HG03139 (cell line): ENCODE measurements at regions not wholly inside any gene's neighbourhood (a gene's known extent, or its start where the extent isn't known, plus 50 kb on each side); places are given as distances from the start of the nearest gene placed in this dataset.

ENCODE experiments used
- ATAC-seq: cut with Tn5 transposase; IDR thresholded peaks from one replicate; pipeline ENCODE4 v1.9.1; 2021; ENCODE audit not compliant: unreplicated experiment

GRCh38 chr1:217214551-217214950 lies 416.3 kb downstream of the GPATCH2 start:
- ATAC-seq = no peak

GRCh38 chr1:217211486-217211885 lies 419.4 kb downstream of the GPATCH2 start:
- no peak for ATAC-seq

- no peak for ATAC-seq
Measured at GRCh38 chr1:217205578-217205977, 425.3 kb downstream of the GPATCH2 start.

- no peak for ATAC-seq
Measured at GRCh38 chr1:217196616-217197015, 434.3 kb downstream of the GPATCH2 start.

- ATAC-seq = no peak
Measured at GRCh38 chr1:217193151-217193550, 437.7 kb downstream of the GPATCH2 start.

GRCh38 chr1:217191441-217191840 lies 439.4 kb downstream of the GPATCH2 start:
- ATAC-seq = no peak

GRCh38 chr1:217190359-217190758 lies 440.5 kb downstream of the GPATCH2 start:
- no peak for ATAC-seq

- no peak for ATAC-seq
Measured at GRCh38 chr1:217189362-217189761, 441.5 kb downstream of the GPATCH2 start.

- no peak for ATAC-seq
Measured at GRCh38 chr1:217188280-217189237, 442.3 kb downstream of the GPATCH2 start.

- no peak for ATAC-seq
Measured at GRCh38 chr1:217186664-217187063, 444.2 kb downstream of the GPATCH2 start.

- ATAC-seq = no peak
Measured at GRCh38 chr1:217184854-217185253, 446.0 kb downstream of the GPATCH2 start.

GRCh38 chr1:217182992-217183391 lies 447.9 kb downstream of the GPATCH2 start:
- ATAC-seq = no peak

- no peak for ATAC-seq
Measured at GRCh38 chr1:217181756-217182155, 449.1 kb downstream of the GPATCH2 start.

GRCh38 chr1:217181176-217181746 lies 449.6 kb downstream of the GPATCH2 start:
- no peak for ATAC-seq

GRCh38 chr1:217180443-217180842 lies 450.4 kb downstream of the GPATCH2 start:
- no peak for ATAC-seq

GRCh38 chr1:217164403-217164802 lies 441.2 kb upstream of the ESRRG start:
- no peak for ATAC-seq

GRCh38 chr1:217153361-217153760 lies 430.1 kb upstream of the ESRRG start:
- ATAC-seq = no peak

GRCh38 chr1:217150366-217150765 lies 427.1 kb upstream of the ESRRG start:
- no peak for ATAC-seq

- ATAC-seq = no peak
Measured at GRCh38 chr1:217149791-217150190, 426.6 kb upstream of the ESRRG start.

GRCh38 chr1:217141711-217142110 lies 418.5 kb upstream of the ESRRG start:
- no peak for ATAC-seq

GRCh38 chr1:217140041-217140901 lies 417.0 kb upstream of the ESRRG start:
- no peak for ATAC-seq
